GM21515 (cell line): ENCODE measurements at regions not wholly inside any gene's neighbourhood (a gene's known extent, or its start where the extent isn't known, plus 50 kb on each side); places are given as distances from the start of the nearest gene placed in this dataset.

ENCODE experiments used
- ATAC-seq: cut with Tn5 transposase; IDR thresholded peaks from one replicate; pipeline ENCODE4 v1.9.1; 2021; ENCODE audit not compliant: unreplicated experiment

DNA sequence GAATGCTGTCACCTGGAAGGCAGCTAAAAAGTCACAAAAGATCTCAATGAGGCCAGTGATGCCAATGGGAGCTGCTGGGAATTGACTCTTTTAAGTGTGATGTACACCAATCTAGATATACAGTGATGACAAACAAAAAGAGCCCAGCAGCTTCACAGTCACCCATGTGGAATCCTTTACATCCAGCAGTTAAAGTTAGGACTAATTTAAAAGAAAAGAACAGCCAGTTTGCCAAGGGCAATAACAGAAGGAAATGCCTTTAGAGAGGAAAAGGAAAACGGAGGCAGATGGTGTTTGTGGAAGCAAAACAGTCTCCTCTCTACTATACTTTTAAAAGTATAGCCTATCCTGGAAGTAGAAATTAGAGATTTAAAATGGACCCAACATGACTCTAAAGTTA is 873.5 kb downstream of the EPHA7 start:
- ATAC-seq: no peak

DNA sequence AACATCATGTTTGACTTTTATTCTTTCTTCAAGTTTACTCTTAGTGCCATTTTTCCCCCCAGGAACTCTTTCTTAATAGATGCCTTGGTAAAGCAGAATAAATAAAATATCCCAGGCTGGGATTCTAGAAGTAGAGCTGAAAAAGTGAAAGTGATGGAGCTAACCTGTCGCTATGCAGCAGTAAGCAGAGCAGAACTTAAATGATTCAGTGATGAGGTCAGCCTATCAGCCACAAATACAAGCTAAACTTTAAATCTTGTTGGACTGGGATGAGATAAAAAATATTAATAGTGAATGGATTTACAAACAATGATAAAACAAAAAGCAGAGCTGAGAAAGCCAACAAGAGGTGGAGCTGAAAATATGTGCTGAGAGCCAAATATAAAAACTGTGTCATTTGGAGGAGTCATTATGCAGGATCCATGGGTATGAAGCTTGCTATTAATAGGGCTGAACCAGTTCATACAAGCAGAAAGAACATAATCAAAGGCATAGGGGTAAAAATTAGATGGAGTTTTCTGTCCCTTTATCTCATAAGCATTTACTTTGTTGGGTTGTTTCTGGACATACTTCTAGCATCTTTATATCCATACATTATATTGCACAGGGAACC is 877.8 kb downstream of the EPHA7 start:
- no peak for ATAC-seq

DNA sequence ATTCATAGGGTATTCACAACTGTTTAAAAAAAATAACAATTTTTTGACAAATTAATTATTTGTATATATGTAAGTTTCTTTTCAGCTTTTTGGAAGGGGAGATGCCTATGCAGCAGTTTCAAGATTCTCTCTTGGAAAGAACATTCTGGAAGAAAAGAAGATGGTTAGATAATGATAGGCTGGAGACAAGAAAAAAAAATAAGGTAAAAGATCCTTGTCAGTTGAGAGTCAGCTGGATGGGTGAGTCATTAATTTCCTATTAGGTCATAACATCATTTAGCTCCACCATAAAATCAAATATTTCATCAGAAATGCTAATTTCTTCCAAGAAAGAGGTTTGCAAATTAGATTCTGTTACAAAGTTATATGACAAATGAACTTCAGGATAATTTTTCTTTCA is 880.4 kb downstream of the EPHA7 start:
- ATAC-seq: no peak

DNA sequence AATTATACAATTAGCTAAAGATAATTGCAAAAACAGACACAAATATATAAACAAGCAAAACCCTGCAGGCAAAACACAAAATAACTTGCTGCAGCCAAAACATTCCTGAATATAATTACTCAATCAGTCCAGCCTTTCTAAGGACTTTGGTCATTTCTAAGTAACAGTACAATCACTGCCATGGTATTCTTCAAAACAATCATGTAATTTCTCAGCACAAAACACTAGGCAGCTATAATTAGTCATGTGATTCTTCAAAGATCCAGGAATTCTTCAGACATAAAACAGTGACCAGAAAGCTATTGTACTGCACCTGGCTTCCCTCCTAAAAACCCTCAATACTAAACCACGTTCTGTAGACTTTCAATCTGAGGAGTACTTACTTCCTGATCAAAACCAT is 881.1 kb downstream of the EPHA7 start:
- no peak for ATAC-seq

DNA sequence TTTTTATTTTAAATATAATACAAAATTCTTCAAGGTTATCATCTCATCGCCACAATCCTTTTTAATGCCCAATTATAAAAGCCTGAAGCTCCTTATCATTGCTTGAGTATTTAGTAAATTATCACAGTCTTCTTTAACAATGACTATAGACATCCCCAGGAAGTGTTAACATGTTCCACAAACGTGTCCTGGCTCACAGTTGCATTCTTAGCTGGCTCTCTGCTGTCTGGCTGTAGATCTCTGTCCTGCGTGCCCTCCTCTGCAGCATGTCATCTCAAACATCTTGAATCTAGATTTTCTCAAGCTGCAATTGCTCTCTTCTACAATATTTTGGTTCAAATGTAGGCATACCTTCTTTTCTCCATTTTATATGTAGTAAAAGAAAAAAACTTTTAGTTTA is 885.2 kb downstream of the EPHA7 start:
- ATAC-seq: no peak

DNA sequence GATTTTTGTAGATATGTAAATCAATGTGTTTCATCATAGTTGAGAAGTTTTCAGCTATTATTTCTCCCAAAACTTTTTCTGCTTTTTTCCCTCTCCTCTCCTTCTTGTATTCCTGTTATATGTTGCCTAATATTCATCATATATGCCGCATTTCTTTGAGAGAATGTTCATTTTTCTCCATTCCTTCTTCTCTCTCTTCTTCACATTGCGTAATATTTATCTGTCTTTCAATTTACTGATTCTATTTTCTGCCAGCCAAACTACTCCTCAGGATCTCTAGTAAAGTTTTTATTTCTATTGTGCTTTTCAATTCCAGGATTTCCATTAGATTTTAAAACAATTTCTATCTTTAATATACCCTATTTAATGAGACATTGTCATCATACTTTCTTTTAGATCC is 896.8 kb downstream of the EPHA7 start:
- no peak for ATAC-seq

DNA sequence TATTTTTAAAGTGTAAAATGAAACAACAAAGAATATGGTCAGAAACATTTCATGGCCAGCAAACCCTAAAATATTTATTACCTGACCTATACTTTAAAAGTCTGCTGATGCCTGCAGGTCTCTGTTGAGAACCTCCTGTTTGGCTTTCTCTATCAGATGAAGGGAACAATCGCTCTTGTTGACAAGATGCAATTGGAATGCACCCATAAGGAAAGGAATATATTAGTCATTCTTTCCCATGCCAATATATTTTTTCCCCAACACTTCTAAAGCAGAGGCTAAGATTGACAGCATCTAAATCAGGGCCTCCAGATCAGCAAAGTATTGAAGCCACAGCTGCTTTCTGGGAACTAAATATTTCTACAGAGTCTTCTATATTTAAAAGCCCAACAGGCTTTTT is 897.8 kb downstream of the EPHA7 start:
- ATAC-seq: no peak

DNA sequence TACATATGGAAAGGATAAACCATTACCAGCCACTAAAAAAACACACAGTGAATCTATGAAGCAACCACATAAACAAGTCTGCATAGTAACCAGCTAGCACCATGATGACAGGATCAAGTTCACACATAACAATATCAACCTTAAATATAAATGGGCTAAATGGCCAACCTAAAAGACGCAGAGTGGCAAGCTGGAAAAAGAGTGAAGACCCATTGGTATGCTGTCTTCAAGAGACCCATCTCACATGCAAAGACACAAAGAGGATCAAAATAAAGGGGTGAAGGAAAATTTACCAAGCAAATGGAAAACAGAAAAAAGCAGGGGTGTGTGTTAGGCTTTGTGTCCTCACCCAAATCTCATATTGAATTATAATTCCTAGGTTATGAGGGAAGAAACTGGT is 909.2 kb downstream of the EPHA7 start:
- no peak for ATAC-seq

DNA sequence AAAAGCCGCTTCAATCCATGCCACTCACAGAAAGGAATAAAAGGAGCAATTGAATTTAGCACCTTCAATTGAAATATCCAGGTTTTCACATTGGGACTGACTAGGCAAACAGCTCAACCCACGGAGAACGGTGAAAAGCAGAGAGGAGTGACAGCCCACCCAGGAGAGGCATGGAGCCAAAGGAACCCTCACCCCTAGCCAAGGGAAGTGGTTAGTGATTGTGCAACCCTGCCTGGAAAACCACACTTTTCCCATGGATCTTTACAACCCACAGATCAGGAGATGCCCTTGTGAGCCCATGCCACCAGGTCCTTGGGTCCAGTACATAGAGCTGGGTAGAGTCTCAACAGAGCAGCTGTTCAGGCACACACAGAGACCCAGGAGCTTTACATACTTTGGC is 911.8 kb downstream of the EPHA7 start:
- no peak for ATAC-seq

DNA sequence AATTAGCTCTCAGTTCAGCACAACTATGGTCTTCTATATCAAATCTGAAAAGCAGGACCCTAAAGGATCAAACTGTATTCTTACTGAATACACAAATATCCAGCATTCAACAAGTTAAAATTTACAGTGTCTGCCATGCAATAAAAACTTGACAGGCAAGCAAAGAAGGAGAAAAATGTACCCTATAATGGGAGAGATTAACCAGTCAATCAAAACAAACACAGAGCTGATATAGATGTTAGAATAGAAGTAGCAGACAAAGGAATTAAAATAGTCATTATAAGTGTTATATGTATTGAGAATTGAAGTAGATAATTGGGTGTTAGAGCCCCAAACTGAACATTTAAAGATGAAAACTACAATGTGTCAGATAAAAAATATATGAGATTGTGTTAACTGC is 914.9 kb downstream of the EPHA7 start:
- ATAC-seq: no peak

DNA sequence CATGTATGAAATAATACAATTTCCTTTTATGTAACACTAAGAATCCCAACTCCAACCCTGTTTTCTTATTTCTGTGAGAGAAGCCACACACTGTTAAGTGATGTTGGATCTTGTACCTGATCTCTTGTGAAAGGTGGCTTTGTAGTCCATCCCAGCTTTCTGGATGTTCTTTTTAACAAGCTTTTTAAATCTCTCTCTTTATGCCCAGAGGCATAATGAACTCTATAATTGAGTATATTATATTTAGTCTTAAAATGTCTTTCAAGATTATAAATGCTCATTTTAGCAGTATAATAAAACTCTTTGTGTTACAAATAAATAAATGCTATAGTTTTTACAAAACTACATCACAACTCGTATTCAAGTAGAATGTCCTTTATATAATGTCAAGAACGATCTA is 922.1 kb downstream of the EPHA7 start:
- ATAC-seq: no peak

DNA sequence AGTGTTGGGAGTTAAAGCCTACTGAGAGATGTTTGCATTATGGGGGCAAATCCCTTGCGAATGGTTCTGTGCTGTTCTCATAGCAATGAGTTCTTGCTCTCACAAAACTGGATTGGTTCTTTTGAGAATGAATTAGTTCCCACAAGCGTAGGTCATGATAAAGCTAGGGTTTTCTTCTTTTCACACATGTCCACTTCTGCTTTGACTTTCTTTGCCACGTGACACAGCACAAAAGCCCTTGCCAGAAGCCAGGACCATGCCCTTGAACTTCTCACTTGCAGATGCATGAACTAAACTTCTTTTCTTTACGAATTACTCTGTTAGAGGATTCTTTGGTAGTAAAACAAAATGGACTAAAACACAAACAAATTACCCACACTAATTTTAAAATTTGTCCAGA is 922.8 kb downstream of the EPHA7 start:
- ATAC-seq: no peak

DNA sequence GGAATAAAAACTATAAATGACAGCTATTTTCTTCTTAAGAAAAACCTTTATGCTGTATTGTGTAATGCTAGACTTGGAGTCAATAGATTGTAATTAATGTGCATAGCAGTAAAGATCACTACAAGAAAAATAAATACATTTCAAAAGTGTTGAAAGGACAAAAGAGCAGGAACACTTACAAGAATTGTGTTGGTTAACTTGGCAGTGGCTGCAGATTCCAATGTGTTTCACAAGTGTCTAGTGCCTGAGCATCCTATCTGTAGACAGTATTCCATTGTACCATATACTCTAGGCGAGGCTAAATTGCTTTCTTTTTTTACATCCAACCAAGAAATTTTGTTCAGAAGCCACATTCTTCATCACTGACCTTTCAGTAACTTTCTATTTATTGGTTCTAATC is 924.1 kb downstream of the EPHA7 start:
- no peak for ATAC-seq

DNA sequence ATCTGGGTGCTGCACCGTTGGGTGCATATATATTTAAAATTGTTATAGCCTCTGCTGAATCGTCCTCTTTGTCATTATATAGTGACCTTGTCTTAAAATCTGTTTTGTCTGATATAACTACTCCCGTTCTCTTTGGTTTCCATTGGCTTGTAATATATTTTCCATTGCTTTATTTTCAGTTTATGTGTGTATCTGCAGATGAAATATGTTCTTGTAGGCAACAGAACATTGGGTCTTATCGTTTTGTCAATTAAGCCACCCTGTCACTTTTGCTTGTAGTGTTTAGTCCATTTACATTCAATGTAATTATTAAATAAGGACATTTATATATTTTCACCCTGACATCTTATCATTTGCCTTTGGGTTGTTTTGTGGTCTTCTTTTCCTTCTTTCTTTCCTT is 933.9 kb downstream of the EPHA7 start:
- no peak for ATAC-seq

DNA sequence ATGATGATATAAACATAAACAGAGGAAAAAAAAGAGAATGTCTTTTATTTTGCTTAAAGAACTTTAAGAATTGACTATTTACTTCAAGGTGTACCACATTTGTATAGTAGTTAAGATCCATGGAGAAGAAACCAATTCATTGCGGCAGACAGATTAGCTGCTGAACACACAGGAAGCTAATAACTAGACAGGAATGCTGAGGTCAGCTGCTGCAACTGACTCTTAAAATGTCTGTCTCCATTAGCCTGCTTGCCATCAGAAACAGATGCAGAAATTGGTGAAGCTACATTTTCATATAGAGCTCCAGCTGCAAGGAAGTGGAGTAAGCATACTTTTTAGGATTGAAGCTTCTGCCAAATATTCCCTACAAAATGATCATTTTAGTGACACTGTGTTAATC is 939.5 kb downstream of the EPHA7 start:
- no peak for ATAC-seq

DNA sequence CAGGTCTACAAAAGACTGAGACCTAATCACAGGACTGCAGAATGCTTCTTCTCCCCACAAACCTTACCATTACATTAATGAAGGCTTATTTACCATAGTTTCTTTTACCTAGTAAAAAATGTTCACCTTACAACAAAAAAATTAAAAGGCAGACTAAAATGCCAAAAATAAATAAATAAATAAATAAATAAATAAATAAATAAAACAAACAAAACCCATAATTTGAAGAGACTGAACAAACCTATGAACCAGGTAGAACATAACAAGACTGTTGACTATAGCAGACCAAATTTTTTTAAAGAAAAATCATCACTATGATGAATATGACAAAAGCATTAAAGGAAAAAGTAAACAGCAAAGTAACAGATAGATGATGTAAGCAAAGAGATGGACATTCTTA is 946.3 kb downstream of the EPHA7 start:
- no peak for ATAC-seq

DNA sequence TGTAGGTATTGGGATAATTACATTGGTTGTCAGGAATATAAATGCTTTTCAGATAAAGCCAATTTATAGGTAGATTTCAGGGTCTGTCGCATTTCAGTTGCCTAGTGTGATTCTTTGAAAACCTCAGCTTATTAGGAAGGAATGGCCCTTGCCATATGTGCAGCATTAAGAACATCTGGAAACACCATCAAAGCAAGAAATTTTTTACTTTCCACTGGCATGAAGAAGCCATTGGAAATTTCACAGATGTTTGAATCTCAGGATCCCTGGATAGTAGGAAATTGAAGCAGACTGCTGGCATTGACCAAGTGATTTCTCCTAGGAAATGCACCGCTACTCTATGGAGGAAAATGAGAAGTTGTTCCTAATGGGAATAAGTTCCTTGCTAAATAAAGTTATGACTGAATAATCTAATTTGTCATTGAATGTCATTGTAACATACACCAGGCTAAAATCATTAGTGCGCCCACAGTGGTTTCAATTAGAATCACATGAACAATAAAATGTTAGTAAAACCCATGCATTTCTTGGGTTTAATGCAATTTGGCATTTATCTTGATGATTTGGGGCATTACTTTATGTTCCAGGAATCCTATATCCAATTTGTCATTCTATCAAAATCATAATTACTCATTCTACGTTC is 950.1 kb downstream of the EPHA7 start:
- no peak for ATAC-seq

DNA sequence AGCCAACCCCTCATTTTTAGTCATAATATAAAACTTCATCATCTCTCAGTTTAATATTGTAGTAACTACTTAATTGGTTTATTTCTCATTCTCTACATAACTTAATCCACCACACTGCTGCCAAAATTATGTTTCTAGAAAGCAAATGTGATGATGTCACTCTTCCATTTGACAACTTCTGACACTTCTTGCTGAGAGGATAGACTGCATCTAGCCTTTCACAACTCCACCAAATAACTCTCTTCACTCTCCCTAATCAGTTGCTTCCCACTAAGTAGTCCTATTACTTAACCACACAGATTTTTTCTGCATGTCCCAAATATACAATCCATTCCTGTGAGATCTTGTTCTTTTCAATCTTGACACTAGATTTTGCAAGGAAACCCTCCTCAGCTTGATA is 951.3 kb downstream of the EPHA7 start:
- no peak for ATAC-seq

DNA sequence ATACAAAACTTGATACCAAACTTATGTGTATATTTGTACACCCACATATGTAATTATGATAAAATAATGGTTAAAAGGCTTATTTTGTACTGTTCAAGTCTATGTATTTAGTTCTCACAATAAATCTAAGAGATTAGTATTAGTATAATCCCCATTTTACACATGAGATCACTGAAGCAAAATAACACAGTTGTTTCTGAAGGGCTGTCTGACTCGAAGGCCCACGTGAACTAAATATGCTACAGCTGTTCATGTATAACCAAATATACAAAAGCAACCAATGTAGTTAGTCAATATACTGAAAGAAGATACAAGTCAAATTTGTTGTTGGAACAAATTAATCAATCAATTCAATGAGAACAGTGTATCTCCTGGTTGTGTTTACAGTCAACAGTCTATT is 959.2 kb downstream of the EPHA7 start:
- no peak for ATAC-seq

DNA sequence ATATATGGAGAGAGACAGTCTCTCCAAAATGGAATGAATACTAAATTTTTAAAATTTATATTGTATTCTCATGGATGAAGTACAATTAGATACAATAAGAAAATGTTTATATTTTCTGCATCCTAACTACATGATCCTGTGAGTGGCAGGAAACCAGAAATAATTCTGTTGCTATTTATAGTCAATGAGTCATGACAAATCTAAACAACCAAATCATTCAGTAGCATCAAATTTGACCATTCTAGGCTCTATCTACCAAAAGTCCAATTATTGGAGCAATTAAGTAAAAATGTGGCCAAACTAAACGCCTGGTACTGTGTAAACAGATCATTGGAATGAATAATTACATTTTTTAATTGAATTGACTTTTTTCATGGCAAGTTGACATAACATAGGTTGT is 959.8 kb downstream of the EPHA7 start:
- ATAC-seq: no peak

DNA sequence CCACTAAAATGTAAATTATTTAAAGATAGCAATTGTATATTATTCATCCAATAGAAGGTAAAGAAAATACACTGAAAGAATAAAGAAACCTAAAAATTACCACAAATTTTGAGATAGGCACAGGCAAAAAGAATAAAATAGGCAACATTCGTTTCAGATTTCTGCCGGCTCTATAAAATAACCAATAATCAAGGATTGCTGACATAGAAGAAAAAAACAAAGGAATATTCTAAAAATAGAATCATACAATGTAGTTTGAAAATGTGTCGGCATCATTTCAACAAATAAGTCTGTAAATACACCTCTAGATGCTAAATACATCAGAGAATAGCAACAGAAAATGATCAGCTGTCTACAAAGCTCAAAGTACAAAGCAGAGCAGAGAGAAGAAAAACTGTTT is 973.3 kb downstream of the EPHA7 start:
- no peak for ATAC-seq

DNA sequence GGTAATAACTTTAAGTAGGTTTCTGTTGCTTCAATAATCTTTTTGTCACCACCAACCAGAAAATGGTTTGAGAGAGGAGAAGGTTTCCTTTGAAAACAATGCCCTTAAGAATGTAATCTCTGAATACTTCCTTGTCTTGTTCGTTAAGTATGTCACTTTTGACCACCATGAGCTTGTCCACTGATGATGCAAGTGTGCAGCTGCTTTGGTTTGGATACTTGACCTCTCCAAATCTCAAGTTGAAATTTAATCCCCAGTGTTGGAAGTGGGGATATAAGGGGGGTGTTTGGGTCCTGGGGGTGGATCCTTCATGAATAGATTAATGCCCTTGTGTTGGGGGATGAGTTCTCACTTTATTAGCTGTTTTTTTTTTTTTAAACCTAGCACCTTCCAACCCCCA is 985.4 kb downstream of the EPHA7 start:
- ATAC-seq: no peak

DNA sequence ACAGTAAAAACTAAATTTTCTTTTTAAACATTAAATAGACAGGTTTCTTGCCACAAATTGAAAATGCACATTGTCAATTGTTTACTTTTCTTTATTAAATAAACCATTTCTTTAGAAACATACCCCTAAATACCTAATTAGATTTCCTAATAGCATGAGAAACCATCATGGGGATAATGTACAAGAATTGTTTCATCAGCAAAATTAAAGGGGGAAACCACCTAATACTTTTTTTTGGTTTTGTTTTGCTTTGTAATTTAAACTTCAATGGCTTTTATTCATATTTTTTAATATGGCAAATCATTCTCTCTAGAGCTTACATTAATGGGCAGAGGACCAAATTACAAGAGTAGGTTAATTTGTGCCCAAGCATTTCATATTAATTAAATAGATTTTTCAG is 987.9 kb downstream of the EPHA7 start:
- no peak for ATAC-seq
